GM23338 (cell line): ENCODE measurements at regions not wholly inside any gene's neighbourhood (a gene's known extent, or its start where the extent isn't known, plus 50 kb on each side); places are given as distances from the start of the nearest gene placed in this dataset.

ENCODE experiments used
- ATAC-seq: fragments of 200-7000 bp; cut with Tn5 transposase; 3 replicates; pipeline ENCODE4 v1.9.1; 2020
- DNase-seq: peaks from one replicate; pipeline ENCODE4 v3.0.0-alpha.2; 2015; ENCODE audit warnings: low spot score
- H2AFZ ChIP-seq: fragments of 200-600 bp; sonication (generic); 2 replicates; pipeline ENCODE4 v1.8.0; 2016; ENCODE audit warnings: antibody characterized with exemption, mild to moderate bottlenecking, moderate library complexity
- H3F3A ChIP-seq: fragments of 200-600 bp; sonication (generic); replicated peaks from 2 replicates; pipeline ENCODE4 v1.8.0; 2017; ENCODE audit warnings: antibody characterized with exemption, mixed run types, low read depth
- H3K27ac ChIP-seq: fragments of 200-600 bp; sonication (generic); 2 replicates; pipeline ENCODE4 v1.6.1; 2016; ENCODE audit warnings: low read depth
- H3K27me3 ChIP-seq: fragments of 200-600 bp; sonication (generic); 2 replicates; pipeline ENCODE4 v1.8.0; 2016; ENCODE audit warnings: mild to moderate bottlenecking, mixed run types, moderate library complexity; ENCODE audit not compliant: insufficient read depth
- H3K36me3 ChIP-seq: fragments of 200-600 bp; sonication (generic); 2 replicates; pipeline ENCODE4 v1.8.0; 2016; ENCODE audit warnings: mild to moderate bottlenecking; ENCODE audit not compliant: insufficient read depth
- H3K4me1 ChIP-seq: fragments of 200-600 bp; sonication (generic); 2 replicates; pipeline ENCODE4 v1.8.0; 2016; ENCODE audit warnings: mild to moderate bottlenecking, moderate library complexity; ENCODE audit not compliant: insufficient read depth
- H3K4me2 ChIP-seq: fragments of 200-600 bp; sonication (generic); 2 replicates; pipeline ENCODE4 v1.7.1; 2017; ENCODE audit warnings: mixed run types
- H3K4me3 ChIP-seq: fragments of 200-600 bp; sonication (generic); 2 replicates; pipeline ENCODE4 v1.6.1; 2016; ENCODE audit warnings: mixed run types
- H3K79me2 ChIP-seq: fragments of 200-600 bp; sonication (generic); replicated peaks from 2 replicates; pipeline ENCODE4 v1.8.0; 2017; ENCODE audit warnings: mild to moderate bottlenecking; ENCODE audit not compliant: insufficient read depth
- H3K9me2 ChIP-seq: fragments of 200-600 bp; sonication (generic); 2 replicates; pipeline ENCODE4 v1.8.0; 2017; ENCODE audit not compliant: insufficient read depth
- H4K20me1 ChIP-seq: fragments of 200-600 bp; sonication (generic); replicated peaks from 2 replicates; pipeline ENCODE4 v1.8.0; 2017; ENCODE audit warnings: mild to moderate bottlenecking; ENCODE audit not compliant: insufficient read depth
- H3K27ac Mint-ChIP-seq: 2 replicates; pipeline ENCODE4 v1.8.0; 2020; ENCODE audit warnings: inconsistent platforms, mild to moderate bottlenecking, moderate library complexity, mixed read lengths
- H3K27me3 Mint-ChIP-seq: 3 replicates; pipeline ENCODE4 v1.8.0; 2022; ENCODE audit warnings: low read depth, mild to moderate bottlenecking, moderate library complexity, mixed read lengths, inconsistent platforms; ENCODE audit not compliant: insufficient read depth, poor library complexity
- H3K36me3 Mint-ChIP-seq: 3 replicates; pipeline ENCODE4 v1.8.0; 2021; ENCODE audit warnings: low read depth, mild to moderate bottlenecking, inconsistent platforms, moderate library complexity, mixed read lengths
- H3K4me1 Mint-ChIP-seq: 3 replicates; pipeline ENCODE4 v1.8.0; 2020; ENCODE audit warnings: mild to moderate bottlenecking, inconsistent platforms, mixed read lengths
- H3K4me3 Mint-ChIP-seq: 3 replicates; pipeline ENCODE4 v1.8.0; 2021; ENCODE audit warnings: moderate library complexity, mild to moderate bottlenecking, inconsistent platforms, mixed read lengths
- H3K9me3 Mint-ChIP-seq: 3 replicates; pipeline ENCODE4 v1.8.0; 2020; ENCODE audit warnings: moderate library complexity, mild to moderate bottlenecking, inconsistent platforms, mixed read lengths
- CREB1 ChIP-seq: fragments of 250-450 bp; sonication (Bioruptor Pico); IDR thresholded peaks from 2 replicates; pipeline ENCODE4 v1.5.0; 2020; ENCODE audit warnings: low read depth, mild to moderate bottlenecking, moderate library complexity
- EZH2 ChIP-seq: fragments of 200-600 bp; sonication (generic); IDR thresholded peaks from one replicate; pipeline ENCODE4 v1.8.0; 2017; ENCODE audit warnings: antibody characterized with exemption, mild to moderate bottlenecking, low read depth; ENCODE audit not compliant: unreplicated experiment
- EZH2phosphoT487 ChIP-seq: fragments of 200-600 bp; sonication (generic); IDR thresholded peaks from one replicate; pipeline ENCODE4 v1.8.1; 2018; ENCODE audit warnings: antibody characterized with exemption; ENCODE audit not compliant: unreplicated experiment
- JUNB ChIP-seq: IDR thresholded peaks from one replicate; pipeline ENCODE4 v1.6.1; 2016; ENCODE audit warnings: antibody characterized with exemption; ENCODE audit not compliant: unreplicated experiment
- NANOG ChIP-seq: IDR thresholded peaks from 2 replicates; pipeline ENCODE4 v1.6.1; 2016; ENCODE audit warnings: antibody characterized with exemption, borderline replicate concordance
- POLR2AphosphoS5 ChIP-seq: IDR thresholded peaks from 2 replicates; pipeline ENCODE4 v1.6.1; 2016; ENCODE audit warnings: antibody characterized with exemption, low read depth
- STAT1 ChIP-seq: IDR thresholded peaks from one replicate; pipeline ENCODE4 v1.6.1; 2016; ENCODE audit warnings: antibody characterized with exemption; ENCODE audit not compliant: unreplicated experiment
- ZNF114 ChIP-seq: fragments of 250-450 bp; sonication (Bioruptor Pico); IDR thresholded peaks from 2 replicates; pipeline ENCODE4 v1.5.0; 2020; ENCODE audit warnings: mild to moderate bottlenecking, moderate library complexity
- TF ChIP-seq, protein P1 (sequence below): IDR thresholded peaks from one replicate; pipeline ENCODE4 v1.6.1; 2018; ENCODE audit warnings: antibody characterized with exemption; ENCODE audit not compliant: unreplicated experiment

DNA sequence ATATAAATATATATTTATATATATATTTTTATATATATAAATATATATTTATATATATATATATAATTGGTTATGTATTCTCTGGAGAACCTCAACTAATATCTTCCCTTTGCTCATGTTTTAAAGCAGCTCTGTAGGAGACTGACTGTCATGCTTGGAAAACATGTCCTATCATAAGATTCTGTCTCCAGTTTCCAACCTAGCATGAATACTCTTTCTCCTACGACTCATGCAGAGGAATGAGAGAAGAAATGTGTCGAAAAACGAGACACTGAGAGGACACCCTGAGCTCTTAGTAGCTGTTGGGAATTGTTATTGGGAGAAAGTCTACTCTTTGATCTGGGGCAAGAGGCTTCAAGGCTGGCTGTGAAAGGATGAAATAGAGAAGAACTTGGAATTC, 166.5 kb upstream of the SLIT2 start:
- H3K79me2 ChIP-seq = no peaks in the 10 kb centered on the region
- Mint-ChIP-seq H3K4me3 (no peak overlapping the region), H3K9me3 (no peaks in the 10 kb centered on the region; the same call in 1 of the 3 replicates), H3K4me1 (no peaks in the 10 kb centered on the region), H3K36me3 (no peaks in the 10 kb centered on the region), H3K27ac (no peak overlapping the region), H3K27me3 (no peaks in the 10 kb centered on the region)
- no peaks in the 10 kb centered on the region for H4K20me1 ChIP-seq
- H3K4me3 ChIP-seq = no peak overlapping the region
- no peaks in the 10 kb centered on the region for H3K36me3 ChIP-seq
- no peak overlapping the region for H2AFZ ChIP-seq
- H3K4me1 ChIP-seq = no peaks in the 10 kb centered on the region
- no peak for ATAC-seq
- H3F3A ChIP-seq = no peaks in the 10 kb centered on the region
- DNase-seq = no peak
- no peak overlapping the region for H3K4me2 ChIP-seq
- no peaks in the 10 kb centered on the region for H3K27me3 ChIP-seq
- no peak for TF ChIP-seq STAT1
- no peak for TF ChIP-seq ZNF114 (CRISPR knock-in tag)
- no peak for TF ChIP-seq JUNB
- TF ChIP-seq POLR2AphosphoS5 = no peak
- H3K27ac ChIP-seq = no peak overlapping the region
- peaks cover 4% of the 10 kb centered on the region for H3K9me2 ChIP-seq

DNA sequence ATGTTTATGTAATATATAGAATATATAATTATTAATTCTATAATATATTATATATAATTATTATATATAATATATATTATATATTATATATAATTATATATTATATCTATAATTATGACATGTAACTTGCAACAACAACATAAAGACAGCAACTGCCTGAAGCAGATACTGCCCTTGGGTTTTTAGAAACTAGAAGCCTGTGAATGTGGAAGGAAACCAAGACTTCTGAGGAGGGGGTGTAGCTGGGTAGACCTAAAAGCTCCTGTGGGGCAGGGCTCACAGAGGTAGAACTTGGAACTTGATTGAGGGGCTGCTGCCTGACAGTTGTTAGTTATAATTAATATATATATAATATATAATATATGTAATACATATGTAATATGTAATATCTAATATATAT, 167.2 kb upstream of the SLIT2 start:
- Histone ChIP-seq H2AFZ (no peak overlapping the region), H3K4me2 (no peak overlapping the region), H3K27me3 (no peaks in the 10 kb centered on the region), H3K79me2 (no peaks in the 10 kb centered on the region), H3K36me3 (no peaks in the 10 kb centered on the region), H3K4me3 (no peak overlapping the region), H4K20me1 (no peaks in the 10 kb centered on the region), H3K27ac (no peak overlapping the region), H3K9me2 (peaks cover 4% of the 10 kb centered on the region), H3F3A (no peaks in the 10 kb centered on the region), H3K4me1 (no peaks in the 10 kb centered on the region)
- TF ChIP-seq JUNB (no peak), EZH2 (no peak), ZNF114 (CRISPR knock-in tag) (no peak), EZH2phosphoT487 (no peak), STAT1 (no peak), CREB1 (CRISPR knock-in tag) (no peak), NANOG (no peak)
- TF ChIP-seq, protein P1, sequence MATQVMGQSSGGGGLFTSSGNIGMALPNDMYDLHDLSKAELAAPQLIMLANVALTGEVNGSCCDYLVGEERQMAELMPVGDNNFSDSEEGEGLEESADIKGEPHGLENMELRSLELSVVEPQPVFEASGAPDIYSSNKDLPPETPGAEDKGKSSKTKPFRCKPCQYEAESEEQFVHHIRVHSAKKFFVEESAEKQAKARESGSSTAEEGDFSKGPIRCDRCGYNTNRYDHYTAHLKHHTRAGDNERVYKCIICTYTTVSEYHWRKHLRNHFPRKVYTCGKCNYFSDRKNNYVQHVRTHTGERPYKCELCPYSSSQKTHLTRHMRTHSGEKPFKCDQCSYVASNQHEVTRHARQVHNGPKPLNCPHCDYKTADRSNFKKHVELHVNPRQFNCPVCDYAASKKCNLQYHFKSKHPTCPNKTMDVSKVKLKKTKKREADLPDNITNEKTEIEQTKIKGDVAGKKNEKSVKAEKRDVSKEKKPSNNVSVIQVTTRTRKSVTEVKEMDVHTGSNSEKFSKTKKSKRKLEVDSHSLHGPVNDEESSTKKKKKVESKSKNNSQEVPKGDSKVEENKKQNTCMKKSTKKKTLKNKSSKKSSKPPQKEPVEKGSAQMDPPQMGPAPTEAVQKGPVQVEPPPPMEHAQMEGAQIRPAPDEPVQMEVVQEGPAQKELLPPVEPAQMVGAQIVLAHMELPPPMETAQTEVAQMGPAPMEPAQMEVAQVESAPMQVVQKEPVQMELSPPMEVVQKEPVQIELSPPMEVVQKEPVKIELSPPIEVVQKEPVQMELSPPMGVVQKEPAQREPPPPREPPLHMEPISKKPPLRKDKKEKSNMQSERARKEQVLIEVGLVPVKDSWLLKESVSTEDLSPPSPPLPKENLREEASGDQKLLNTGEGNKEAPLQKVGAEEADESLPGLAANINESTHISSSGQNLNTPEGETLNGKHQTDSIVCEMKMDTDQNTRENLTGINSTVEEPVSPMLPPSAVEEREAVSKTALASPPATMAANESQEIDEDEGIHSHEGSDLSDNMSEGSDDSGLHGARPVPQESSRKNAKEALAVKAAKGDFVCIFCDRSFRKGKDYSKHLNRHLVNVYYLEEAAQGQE = no peak
- H3K27ac Mint-ChIP-seq = no peak overlapping the region
- no peak for ATAC-seq
- H3K4me3 Mint-ChIP-seq = no peak overlapping the region
- DNase-seq = no peak
- H3K27me3 Mint-ChIP-seq = no peaks in the 10 kb centered on the region
- H3K9me3 Mint-ChIP-seq = no peaks in the 10 kb centered on the region; the same call in 1 of the 3 replicates
- no peaks in the 10 kb centered on the region for H3K4me1 Mint-ChIP-seq
- no peaks in the 10 kb centered on the region for H3K36me3 Mint-ChIP-seq
